Astrocyte (in vitro differentiated cells and primary cell): ENCODE measurements at regions not wholly inside any gene's neighbourhood (a gene's known extent, or its start where the extent isn't known, plus 50 kb on each side); places are given as distances from the start of the nearest gene placed in this dataset.
"Not testable (repeated sequence)": the region's sequence is repeated elsewhere in the genome, so short reads cannot be mapped to it uniquely, and the experiment has no call there.

Source experiments
- CTCF ChIP-seq: IDR thresholded peaks from 2 replicates; pipeline ENCODE4 v1.5.1; 2011; ENCODE audit warnings: low read depth, mild to moderate bottlenecking, inconsistent platforms, low read length, moderate library complexity; ENCODE audit not compliant: insufficient read depth
- EZH2 ChIP-seq: IDR thresholded peaks from 2 replicates; pipeline ENCODE4 v1.6.1; 2012; ENCODE audit warnings: mild to moderate bottlenecking, low read length, inconsistent platforms; ENCODE audit not compliant: insufficient read depth

DNA sequence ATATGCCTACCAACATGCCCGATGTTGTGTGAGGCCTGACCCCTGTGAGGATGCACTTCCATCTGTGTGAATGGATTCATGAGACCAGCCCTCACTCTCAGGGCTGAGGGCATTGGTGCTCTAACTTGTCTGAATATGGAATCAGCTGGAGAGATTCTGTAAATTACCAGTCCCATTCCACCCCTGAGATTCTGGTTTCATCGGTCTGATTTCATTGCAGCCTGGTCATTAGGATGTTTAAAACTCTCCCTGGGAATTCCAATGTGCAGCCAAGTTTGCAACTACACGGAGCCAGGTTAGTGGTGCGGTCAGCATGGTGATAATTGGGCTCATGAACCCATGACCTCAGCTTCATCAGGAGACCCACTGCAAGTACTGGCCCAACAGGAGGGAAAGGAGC lies 51.4 kb upstream of the TP53BP2 start:
- TF ChIP-seq CTCF, EZH2: not testable (repeated sequence)
